Common myeloid progenitor, CD34-positive (primary cell): ENCODE measurements at regions not wholly inside any gene's neighbourhood (a gene's known extent, or its start where the extent isn't known, plus 50 kb on each side); places are given as distances from the start of the nearest gene placed in this dataset.

Experiments used
- CTCF ChIA-PET: fragments of 350-600 bp; sonication (Branson Sonifier 250); formaldehyde crosslinking; loops from one replicate; lab custom pipeline; 2021; ENCODE audit warnings: antibody characterized with exemption; lab: Charles Lee
- POLR2A ChIA-PET: fragments of 350-600 bp; sonication (Branson Sonifier 250); formaldehyde crosslinking; loops from one replicate; lab custom pipeline; 2021; ENCODE audit warnings: antibody characterized with exemption; lab: Charles Lee
- DNase-seq, 3 donors: peaks; one replicate each; pipeline versions ENCODE4 v3.0.0 to v3.0.0-alpha.2; 2013
- H3K27ac ChIP-seq, 2 experiments: 1 replicate in 1 of 2; 2 replicates in 1 of 2; pipeline ENCODE4 v1.7.0; 2013; ENCODE audit warnings: inconsistent platforms in 2 of 2, low read length in 2 of 2, mild to moderate bottlenecking in 2 of 2, low read depth in 1 of 2, moderate library complexity in 1 of 2; ENCODE audit not compliant: severe bottlenecking in 2 of 2, insufficient read depth in 1 of 2, poor library complexity in 1 of 2
- H3K27me3 ChIP-seq, 5 experiments: replicated peaks in 2 of 5; 1 replicate in 3 of 5; 2 replicates in 2 of 5; pipeline versions ENCODE4 v1.6.1 to v1.7.0; 2013; ENCODE audit warnings: low read length in 4 of 5, mild to moderate bottlenecking in 2 of 5, moderate library complexity in 2 of 5, inconsistent platforms in 1 of 5; ENCODE audit not compliant: insufficient read depth in 5 of 5, control insufficient read depth in 4 of 5
- H3K36me3 ChIP-seq, 4 experiments: 1 replicate in 2 of 4; 2 replicates in 2 of 4; pipeline versions ENCODE4 v1.6.1 to v1.7.0; 2013; ENCODE audit warnings: low read length in 3 of 4, control low read depth in 1 of 4, mild to moderate bottlenecking in 1 of 4; ENCODE audit not compliant: control insufficient read depth in 4 of 4, insufficient read depth in 4 of 4
- H3K4me1 ChIP-seq, 4 experiments: 1 replicate in 3 of 4; 2 replicates in 1 of 4; pipeline versions ENCODE4 v1.6.1 to v1.7.1; 2013; ENCODE audit warnings: low read length in 3 of 4, mild to moderate bottlenecking in 3 of 4, control low read depth in 1 of 4, inconsistent platforms in 1 of 4, moderate library complexity in 1 of 4; ENCODE audit not compliant: control insufficient read depth in 4 of 4, insufficient read depth in 4 of 4; ENCODE audit errors: control extremely low read depth in 1 of 4
- H3K4me3 ChIP-seq, 7 experiments: 1 replicate in 4 of 7; 2 replicates in 3 of 7; pipeline versions ENCODE4 v1.5.1 to v1.7.0; 2013; ENCODE audit warnings: mild to moderate bottlenecking in 7 of 7, low read length in 6 of 7, moderate library complexity in 6 of 7, inconsistent platforms in 2 of 7, low read depth in 2 of 7, control low read depth in 1 of 7; ENCODE audit not compliant: insufficient read depth in 4 of 7, control insufficient read depth in 1 of 7; ENCODE audit errors: extremely low read depth in 1 of 7
- H3K9me3 ChIP-seq, 5 experiments: 1 replicate in 4 of 5; 2 replicates in 1 of 5; pipeline versions ENCODE4 v1.6.1 to v1.7.1; 2013; ENCODE audit warnings: low read length in 4 of 5, mild to moderate bottlenecking in 2 of 5, inconsistent platforms in 1 of 5, low read depth in 1 of 5, moderate library complexity in 1 of 5; ENCODE audit not compliant: control insufficient read depth in 4 of 5, insufficient read depth in 2 of 5; ENCODE audit errors: control extremely low read depth in 1 of 5
- WGBS: methylation state at CpG from one replicate; pipeline ENCODE4 v1.1.5; 2013; ENCODE audit not compliant: insufficient coverage; 5-methylcytosine and 5-hydroxymethylcytosine counted together

DNA sequence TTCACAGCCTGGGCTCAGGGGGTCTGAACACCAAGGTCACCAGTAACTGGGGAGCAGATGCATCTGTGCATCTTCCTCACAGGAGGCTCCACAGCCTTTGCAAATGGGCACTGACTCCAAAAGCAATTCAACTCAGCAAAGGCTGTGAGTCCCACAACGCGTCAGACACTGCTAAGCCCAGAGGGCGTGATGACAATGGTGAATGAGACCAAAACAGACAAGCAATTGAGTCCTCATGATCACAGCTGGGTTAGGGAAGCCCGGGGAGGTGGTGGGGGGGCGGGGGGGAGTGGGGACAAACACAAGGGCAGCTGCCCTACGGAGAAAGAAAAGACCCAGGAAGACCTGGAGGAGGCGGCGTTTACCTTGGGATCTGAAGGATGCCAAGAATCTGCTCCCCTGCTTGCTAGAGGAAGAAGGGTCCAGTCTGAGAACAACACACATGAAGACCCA, 61.6 kb upstream of the RNF32 start:
- H3K4me1 ChIP-seq = no peaks in the 10 kb centered on the region
- H3K27ac ChIP-seq = no peak overlapping the region
- ChIA-PET CTCF (no interaction called here), POLR2A (no interaction called here)
- DNase-seq = no peak
- WGBS = 63% methylated on average over 3 of the region's 8 CpGs
- H3K9me3 ChIP-seq = no peaks in the 10 kb centered on the region
- H3K36me3 ChIP-seq = no peaks in the 10 kb centered on the region
- H3K4me3 ChIP-seq = no peak overlapping the region
- peaks cover 0 to 5% (median 4%) of the 10 kb centered on the region in 5 experiments for H3K27me3 ChIP-seq

DNA sequence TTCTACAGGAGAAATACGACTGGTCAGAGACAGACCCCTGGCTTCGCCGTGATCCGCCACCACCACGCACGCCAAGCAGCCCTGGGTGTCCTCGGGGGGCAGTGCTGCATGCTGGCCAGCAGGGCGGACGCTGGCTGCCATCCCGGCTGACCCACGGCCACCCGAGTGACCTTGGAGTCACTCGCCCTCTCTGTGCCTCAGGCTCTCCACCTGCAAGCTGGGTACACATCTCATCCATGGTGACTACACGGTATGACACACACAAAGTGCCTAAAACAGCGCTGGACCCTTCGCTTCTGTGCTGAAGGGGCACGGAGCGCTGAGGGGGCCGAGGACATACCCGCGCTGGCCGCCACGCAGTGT, 62.0 kb upstream of the RNF32 start:
- ChIA-PET POLR2A (no interaction called here), CTCF (no interaction called here)
- no peaks in the 10 kb centered on the region for H3K4me1 ChIP-seq
- H3K27ac ChIP-seq = no peak overlapping the region
- peaks cover 0 to 6% (median 4%) of the 10 kb centered on the region in 5 experiments for H3K27me3 ChIP-seq
- H3K36me3 ChIP-seq = no peaks in the 10 kb centered on the region
- no peak overlapping the region for H3K4me3 ChIP-seq
- 95% methylated on average over 17 of the region's 23 CpGs for WGBS
- no peaks in the 10 kb centered on the region for H3K9me3 ChIP-seq
- DNase-seq = no peak

DNA sequence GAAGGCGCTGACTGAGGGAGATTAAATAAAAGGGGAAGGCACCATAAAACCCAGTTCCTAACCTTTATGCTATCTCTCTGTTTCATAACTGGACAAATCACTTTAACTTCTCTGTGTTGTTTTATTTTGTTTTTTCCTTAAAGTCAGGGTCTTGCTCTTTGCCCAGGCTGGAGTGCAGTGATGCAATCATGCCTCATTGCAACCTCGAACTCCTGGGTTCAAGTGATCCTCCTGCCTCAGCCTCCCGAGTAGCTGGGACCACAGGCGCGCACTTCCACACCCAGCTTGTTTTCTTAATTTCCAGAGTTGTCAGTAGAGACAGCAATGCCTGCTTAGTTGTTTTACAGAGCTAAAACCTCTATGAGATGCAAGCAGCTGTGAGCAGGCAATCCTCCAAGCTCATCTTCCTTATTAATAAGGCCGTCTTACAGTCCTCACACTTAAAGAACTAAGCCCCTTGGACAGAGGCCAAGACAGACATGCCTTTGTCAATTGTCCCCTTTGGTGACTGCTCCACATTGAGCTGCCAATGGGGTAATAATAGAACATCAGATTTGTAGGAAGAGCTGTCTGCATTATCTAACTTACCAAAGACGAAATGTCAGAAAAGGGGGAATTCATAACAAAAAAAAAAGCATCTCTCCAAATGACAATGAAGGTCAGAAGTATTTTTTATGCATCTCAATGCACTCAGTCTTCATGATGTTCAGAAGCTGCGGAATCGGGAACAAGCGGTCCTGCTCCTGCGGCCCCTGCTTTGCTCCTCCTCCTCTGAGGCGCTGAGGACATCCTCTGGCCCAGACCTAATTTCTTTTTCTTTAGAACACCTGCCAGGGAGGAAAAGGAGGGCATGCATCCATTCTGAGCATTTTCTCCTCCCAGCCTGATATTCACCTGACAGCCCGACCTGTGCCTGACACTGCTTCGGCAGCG, 62.7 kb upstream of the RNF32 start:
- ChIA-PET CTCF (no interaction called here), POLR2A (no interaction called here)
- H3K9me3 ChIP-seq = no peaks in the 10 kb centered on the region
- H3K4me3 ChIP-seq = no peak overlapping the region
- no peak for DNase-seq
- no peaks in the 10 kb centered on the region for H3K36me3 ChIP-seq
- no peaks in the 10 kb centered on the region for H3K4me1 ChIP-seq
- WGBS = 95% methylated on average over 12 of the region's 15 CpGs
- H3K27ac ChIP-seq = no peak overlapping the region
- H3K27me3 ChIP-seq = peaks cover 0 to 6% (median 4%) of the 10 kb centered on the region in 5 experiments

DNA sequence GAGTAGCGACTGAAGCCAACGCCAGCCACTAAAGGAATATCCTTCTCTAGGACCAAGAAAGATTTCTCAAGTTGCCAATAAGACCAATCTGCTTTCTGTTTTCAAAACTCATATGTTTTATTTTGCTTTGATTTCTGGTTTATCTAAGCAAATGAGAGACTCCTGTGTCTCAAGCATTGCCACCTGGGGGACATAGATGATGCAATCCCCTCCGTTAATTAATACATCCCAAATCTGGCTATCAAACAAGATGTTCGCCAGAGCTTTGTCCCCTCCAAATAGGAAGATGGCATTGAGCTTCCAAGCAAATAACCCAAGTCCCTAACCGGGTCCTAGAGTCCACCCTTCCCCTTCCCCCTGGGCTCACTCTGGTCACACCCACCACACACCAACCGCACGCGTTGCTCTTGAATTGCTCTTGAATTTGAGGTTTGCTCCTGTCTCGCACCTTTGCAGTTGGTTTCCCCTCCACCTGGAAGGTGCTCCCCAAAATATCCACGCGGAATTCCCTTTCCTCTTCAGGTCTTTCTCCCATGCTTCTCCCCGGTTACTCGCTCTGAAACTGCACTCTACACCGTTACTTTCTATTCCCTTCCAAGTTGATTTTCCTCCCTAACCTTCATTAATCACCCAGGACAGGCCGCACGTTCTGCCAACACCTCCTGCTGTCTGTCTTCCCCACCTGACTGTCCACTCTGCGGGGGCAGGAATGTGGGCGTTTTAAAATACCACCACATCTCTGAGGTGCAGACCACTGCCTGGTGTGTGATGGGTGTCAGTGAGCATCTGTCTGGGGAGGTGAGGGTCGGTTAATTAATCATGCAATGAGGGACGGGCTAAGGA, 64.1 kb upstream of the RNF32 start:
- H3K27me3 ChIP-seq = peaks cover 0 to 6% (median 4%) of the 10 kb centered on the region in 5 experiments
- no peaks in the 10 kb centered on the region for H3K36me3 ChIP-seq
- no peak for DNase-seq
- H3K27ac ChIP-seq = no peak overlapping the region
- H3K9me3 ChIP-seq = no peaks in the 10 kb centered on the region
- H3K4me3 ChIP-seq = no peak overlapping the region
- CTCF ChIA-PET = no interaction called here
- H3K4me1 ChIP-seq = no peaks in the 10 kb centered on the region
- POLR2A ChIA-PET = no interaction called here
- 76% methylated on average over 17 of the region's 20 CpGs for WGBS

DNA sequence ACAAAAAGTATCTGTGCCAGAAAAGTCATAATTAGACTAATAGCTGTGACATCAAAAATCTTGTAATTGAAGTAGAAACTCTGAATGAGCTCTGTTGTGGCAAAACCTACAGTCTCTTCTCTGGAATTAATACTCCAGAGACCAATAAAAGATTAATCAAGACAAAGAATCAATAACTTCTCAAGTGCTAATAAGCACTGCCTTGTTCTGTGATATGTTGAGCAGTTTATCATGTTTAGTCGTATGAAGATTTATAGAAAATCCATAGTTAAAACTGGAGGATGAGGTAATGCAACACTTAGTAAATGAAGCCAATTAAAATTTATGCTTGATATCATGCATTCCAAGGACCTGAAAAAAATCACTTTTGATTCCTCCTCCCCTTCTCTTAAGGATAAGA, 72.3 kb upstream of the RNF32 start:
- ChIA-PET CTCF (no interaction called here), POLR2A (no interaction called here)
- H3K4me3 ChIP-seq = no peak overlapping the region
- no peaks in the 10 kb centered on the region for H3K4me1 ChIP-seq
- H3K27ac ChIP-seq = no peak overlapping the region
- no peaks in the 10 kb centered on the region for H3K36me3 ChIP-seq
- no peak for DNase-seq
- WGBS = no CpG with 5 or more reads among the region's 1 CpG
- H3K27me3 ChIP-seq = peaks cover 0 to 1% (median 0%) of the 10 kb centered on the region in 5 experiments
- peaks cover 0 to 4% (median 0%) of the 10 kb centered on the region in 5 experiments for H3K9me3 ChIP-seq

DNA sequence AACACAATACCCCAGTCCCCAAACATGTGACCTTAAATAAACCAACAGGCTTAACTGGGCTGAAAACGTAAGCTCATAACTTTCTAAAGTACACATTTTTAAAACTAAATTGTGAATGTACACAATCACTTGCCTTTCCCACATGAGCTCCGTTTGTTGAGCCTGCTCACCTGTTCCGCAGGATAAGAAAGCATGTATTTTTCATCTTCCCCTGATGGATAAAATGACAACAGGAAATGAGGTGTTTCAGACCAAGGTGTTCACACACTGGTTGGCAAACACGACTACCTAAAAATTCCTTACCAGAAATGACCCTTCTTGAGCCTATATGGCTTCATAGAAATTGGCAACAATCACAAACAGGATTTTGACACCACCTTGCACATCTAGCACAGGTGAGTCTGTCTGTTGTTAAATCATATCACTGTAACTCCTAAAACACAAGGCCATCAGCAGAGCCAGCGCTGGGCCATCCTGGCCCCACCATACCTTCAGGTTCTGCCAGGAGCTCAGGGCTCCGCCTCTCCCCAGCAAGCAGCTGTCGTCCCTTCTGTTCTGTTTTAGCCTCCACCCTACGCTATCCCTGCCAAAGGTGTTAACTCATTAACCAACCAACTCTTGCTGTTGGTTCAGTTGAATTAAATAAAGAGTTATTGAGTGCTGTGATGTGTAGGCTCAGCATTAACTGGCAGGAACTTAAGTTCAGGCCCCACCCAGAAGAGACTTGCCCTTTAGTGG, 73.6 kb upstream of the RNF32 start:
- peaks cover 0 to 4% (median 0%) of the 10 kb centered on the region in 5 experiments for H3K9me3 ChIP-seq
- no peak for DNase-seq
- H3K4me1 ChIP-seq = no peaks in the 10 kb centered on the region
- no peaks in the 10 kb centered on the region for H3K36me3 ChIP-seq
- CTCF ChIA-PET = no interaction called here
- POLR2A ChIA-PET = no interaction called here
- no peak overlapping the region for H3K27ac ChIP-seq
- H3K4me3 ChIP-seq = no peak overlapping the region
- 92% methylated on average over 4 of the region's 8 CpGs for WGBS
- H3K27me3 ChIP-seq = peaks cover 0 to 1% (median 0%) of the 10 kb centered on the region in 5 experiments
